Renal cortex interstitium (tissue), 11 donors: ENCODE measurements at regions not wholly inside any gene's neighbourhood (a gene's known extent, or its start where the extent isn't known, plus 50 kb on each side); places are given as distances from the start of the nearest gene placed in this dataset.

ENCODE experiments used
- DNase-seq, 11 donors: peaks; one replicate each; pipeline ENCODE4 v3.0.0-alpha.2; 2013; ENCODE audit warnings: low read depth in 9 of 11, low spot score in 4 of 11; ENCODE audit errors: extremely low read depth in 1 of 11

DNA sequence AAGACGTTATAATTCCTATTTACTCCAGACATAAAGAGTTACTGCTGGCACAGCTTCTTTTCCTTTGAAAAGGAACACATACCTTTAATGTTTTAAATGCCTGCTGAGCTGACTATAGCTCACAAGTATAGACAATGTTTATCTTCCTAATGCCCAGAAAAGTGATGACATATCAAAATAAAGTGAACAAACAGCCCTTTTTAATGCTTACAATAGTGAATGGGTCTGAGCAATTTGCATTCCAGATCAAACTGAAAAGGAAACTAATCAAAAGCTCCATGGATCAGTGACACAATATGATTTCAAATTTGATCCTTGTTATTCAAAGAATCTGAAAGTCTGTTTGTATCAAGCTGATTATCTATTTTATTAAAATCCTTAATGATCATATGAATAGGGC lies 233.6 kb upstream of the SEMA3E start:
- no peak for DNase-seq

DNA sequence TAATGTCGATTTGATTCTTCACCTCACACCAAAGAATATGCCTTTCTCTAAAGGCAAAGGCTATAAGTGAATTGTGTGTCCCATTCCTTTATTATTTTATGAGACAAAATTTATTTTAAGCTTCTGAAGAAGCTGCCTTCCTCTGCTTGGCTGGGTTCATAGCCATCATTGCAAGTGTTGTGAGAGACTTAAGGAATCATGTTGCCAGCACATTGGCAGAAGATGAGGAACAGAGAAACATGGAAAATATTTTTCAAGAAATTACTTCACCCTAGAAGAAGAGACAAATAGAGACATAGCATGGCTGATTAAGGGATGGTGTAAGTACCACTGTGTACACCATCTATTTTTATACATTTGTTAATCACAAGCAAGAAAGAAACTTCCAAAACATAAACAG lies 230.1 kb upstream of the SEMA3E start:
- DNase-seq, result no peak

DNA sequence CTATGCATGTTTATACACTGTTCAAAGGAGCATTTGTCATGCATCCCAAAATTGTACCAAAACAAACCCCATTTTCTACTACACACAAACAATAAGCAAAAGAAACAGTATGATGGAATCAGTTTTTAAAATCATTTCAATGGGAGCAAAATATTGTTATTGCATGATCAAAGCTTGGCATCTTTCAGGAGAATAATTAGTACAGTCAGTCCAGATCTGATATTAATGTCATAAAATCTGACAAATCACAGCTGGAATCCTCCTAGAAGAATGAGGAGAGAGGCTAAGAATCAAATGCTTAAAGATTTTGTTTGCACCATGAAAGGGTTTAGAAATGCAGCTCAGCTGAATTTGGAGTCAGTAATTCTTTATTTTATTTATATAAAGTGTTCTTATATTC lies 229.7 kb upstream of the SEMA3E start:
- peak in 5 of 11 donors; percentile 3 to 39 (median 17) for DNase-seq

DNA sequence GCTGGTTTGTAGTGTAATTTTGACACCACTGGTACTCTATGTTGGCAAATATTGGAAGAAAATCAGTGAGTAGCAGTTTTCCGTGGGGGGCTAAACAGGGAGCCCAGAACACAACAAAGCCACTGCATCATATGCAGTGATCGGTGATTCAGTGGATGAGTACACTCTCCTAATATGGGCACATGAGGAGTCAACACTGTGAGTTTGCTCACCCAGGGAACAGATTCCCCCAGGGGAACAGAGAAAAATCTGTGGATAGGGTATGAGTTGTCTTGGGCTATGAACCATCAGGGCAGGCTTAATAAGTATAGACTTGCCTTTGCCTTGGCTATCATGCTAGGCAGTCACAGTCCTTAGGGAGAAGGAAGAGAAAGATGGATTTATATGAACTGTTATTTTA lies 227.7 kb upstream of the SEMA3E start:
- no peak for DNase-seq

DNA sequence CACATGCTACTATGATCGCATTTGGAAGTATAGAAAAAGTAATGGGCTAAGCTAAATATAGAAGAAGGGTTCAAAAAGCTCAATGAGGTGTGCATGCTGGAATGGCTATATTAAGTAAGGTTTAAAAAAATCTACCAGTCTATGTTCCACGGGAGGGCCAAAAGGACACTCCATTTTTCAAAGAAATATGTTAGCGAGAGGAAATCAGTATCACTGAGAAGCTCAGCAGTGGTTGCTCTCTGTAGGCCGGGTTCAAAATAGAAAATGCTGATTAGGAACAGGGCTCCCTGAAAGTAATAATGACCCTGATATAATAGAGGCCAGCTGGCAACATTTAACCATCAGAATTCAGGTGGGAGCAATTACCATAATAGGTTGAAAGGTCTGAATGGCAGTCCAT lies 224.5 kb upstream of the SEMA3E start:
- DNase-seq, result no peak

DNA sequence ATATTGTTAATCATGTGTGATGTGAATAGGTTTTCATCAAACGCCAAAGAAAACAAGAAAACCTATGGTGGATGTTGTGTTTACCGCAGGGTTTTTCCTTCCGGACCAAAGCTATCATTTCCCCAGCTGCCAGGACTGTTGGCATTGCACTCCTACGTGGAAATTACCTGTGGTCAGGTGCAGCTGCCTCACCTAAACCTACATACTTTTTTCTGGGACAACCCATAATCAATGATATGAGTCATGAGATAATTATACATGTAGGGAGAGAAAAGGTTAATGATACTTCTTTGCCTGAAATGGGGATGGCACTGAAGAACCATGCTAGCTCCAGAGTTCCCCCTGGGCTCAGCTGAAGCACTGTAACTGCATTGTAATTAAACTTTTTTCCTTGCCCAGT lies 223.6 kb upstream of the SEMA3E start:
- no peak for DNase-seq

DNA sequence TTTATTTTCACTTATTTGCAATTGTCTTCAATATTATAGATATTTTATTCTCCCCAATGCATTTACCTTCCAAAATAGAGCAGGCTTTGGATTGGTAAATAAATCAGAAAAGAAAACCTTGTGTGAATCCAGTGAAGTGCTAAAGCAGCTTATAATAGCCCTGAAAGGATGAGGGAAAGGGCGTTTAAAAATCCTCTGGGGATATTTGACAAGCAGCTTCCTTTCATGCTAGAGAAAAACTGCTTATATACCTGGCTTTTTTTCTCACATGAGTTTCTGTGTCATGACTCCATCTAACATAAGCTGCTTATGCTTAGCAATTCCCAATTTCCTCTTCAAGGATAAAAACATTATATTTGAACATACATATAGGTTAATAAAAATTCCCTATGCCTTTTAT lies 221.6 kb upstream of the SEMA3E start:
- DNase-seq, result no peak

DNA sequence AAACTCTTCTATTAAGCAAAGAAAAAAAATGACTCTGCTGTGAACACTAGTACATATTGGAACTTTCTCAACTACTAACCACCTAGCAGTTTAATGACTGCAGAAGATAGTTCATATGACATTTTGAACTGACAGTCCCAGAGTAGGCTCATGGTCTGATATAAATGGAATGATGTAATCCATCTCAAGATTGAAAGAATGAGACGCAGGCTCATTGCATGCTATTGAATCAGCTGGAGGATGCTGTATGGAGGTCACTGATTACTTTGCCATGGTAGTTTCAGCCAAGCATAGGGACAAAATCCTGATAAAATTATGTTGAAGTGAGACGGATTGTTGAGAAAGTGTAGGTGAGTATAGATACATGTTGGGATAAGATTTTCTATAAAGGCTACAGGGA lies 217.6 kb upstream of the SEMA3E start:
- no peak for DNase-seq

DNA sequence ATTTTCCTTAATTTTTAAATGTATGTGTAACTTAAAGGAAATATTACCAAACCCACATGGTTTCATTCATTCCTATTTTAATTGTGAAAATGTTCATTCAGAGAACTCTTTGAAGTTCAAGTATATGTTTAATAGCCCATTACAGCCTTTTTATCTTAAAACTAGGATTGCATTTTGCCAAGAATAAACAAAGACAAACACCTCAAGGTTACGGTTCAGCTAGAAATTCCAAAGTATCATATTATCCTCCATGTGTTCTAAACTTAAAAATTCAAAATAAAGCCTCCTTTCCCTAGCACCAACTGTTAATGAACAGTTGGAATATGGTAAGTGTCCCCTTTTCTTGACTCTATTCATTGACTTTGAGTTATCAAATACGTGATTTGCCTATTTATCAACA lies 215.6 kb upstream of the SEMA3E start:
- DNase-seq, result no peak

DNA sequence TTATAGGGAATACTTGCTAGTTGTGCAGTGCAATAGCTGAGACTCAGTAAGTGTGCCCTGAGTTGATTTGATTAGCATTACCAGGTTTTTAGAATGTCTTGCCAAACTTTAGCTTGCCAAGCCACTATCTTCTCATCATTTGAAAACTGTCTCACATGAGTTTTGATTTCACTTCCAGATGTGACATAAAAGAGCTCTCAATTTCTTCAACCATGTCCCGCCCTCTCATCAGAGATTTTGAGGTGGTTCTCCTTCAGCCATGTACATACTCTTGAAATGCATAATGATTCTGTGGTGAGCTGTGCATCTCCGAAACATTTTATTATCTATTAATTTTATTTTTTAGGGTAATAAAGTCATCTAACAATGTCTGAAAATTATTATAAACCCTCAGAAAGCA lies 215.0 kb upstream of the SEMA3E start:
- no peak for DNase-seq

DNA sequence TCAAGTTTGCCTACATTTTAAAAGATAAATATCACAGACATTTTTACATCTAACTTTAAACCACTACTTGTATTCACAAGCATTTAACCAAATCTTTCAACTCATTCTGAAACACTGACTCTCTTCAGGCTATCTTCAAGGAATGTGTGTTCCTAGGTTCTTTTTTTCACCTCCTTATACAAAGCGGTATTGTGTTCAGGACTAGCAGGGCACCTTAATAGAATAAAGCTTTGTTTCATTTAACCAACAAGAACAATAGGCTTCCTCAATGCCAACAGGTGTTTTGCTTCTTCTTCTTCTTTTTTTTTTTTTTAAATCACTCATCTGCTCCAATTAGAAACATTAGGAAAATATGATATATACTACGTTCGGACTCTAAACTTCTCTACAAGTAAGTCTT lies 212.9 kb upstream of the SEMA3E start:
- no peak for DNase-seq

DNA sequence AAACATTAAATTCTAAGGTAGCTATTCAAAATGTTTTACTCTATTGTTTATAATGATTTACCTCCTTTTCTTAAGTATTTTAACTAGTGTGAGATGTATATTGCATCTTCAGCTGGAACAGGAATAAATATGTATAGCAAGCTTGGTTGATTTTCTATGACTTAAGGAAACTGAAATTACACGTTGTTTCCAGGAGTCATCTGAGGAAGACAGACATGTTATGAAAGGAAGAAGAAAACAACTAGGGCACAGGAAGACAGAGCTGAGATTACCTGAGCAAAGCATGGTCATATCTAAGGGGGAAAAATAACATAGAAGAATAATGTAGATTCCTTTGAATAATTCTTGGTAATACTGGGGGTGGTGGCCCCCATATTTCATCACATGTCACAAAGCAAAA lies 210.9 kb upstream of the SEMA3E start:
- no peak for DNase-seq

DNA sequence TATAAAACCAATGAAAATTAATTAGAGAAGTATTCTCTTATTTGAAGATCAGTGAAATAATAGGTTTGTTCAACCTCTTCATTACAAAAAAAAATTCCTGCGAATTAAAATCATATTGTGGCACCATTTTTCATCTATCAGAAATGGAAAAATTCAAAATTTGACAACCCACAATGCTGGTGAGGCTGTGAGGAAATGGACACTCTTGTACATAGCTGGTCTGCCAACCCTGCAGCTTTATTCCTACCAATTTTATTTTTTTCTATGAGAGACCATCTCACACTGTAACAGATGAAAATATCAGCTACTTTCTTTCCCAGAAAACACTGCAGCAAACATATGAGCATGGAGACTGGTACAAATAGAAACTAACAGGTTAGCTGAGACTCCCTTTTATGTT lies 208.8 kb upstream of the SEMA3E start:
- DNase-seq, result no peak

DNA sequence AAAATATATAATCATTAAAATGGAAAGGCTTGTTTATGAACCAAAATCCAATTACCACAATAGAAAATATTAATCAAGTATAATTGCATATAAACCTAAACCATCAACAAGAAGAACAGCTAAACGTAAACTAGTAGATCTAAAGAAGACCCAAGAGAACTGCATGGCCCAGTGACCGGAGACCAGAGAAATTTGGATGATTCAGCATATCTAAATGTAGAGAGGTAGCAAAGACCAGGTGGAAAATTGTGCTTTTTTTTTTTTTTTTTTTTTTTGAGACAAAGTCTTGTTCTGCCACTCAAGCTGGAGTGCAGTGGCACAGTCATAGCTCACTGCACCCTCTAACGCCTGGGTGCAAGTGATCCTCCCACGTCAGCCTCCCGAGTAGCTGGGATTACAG lies 207.2 kb upstream of the SEMA3E start:
- DNase-seq, result no peak

DNA sequence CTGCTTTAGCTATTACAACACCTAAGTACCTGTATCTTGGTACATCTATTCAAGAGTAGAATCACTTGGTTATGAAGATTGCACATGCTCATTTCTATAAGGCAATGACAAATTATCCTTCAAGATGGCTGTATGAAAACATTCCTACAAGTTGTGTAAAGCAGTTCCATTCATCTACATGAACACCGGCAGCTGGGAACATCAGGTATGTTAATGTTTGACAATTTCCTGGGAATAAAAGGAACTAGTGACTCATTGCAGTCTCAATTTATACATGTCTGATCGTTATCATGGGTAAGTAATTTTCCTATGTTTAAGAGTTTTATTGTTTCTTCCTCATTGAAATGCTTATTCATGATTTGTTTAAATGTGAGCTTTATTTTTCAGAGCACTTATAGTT lies 203.2 kb upstream of the SEMA3E start:
- peak in 1 of 11 donors; percentile 8 for DNase-seq

DNA sequence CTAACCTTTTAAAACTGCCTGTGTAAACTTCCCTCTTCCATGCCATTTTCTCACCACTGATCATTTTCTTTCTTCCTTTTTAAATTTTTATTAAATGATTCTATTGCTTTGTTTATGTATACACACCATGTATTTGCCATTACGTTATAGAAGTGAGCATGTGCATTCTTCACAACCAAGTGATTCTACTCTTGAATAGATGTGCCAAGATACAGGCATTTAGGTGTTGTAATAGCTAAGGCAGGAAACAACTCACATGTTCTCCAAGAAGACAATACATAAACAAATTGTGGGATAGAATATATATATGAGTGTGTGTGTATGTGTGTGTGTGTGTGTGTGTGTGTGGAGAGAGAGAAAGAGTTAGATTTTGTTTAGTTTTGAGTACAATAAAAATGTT lies 202.6 kb upstream of the SEMA3E start:
- DNase-seq, result no peak

DNA sequence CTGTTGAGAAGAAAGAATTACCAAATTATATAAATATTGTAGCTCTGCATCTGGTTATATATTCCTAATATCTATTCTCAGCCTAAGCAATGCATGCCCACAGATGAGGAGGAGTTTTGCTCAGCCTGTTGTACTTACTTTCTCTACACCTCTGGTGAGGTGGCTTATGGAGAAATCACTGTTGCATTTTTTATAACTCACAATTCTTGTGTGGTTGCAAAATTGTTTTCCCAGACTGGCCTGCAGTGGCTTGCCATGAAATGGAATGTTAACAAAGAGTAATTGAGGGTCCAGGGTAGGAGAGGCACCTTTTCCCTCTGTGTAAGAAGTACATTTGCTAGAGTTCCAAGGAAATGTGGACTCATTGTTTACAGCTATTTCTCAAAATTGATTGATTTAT lies 202.0 kb upstream of the SEMA3E start:
- no peak for DNase-seq

DNA sequence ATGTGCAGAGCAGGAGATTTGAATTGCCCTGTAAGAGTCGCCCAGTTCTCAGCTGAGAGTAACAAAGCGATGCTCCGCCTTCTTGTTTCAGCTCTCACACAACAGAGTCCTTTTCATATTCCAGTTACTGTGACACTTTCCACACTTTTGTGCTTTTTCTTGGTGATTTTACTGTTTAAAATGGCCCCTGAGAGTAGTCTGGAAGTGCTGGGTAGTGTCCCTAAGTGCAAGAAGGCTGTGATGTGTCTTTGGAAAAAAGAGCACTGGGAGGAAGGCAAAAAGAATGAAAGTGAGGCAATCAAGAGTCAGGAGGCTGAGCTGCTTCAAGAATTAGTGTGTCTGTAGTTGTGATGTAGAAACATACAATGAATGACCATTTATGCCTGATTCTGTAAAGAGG lies 201.2 kb upstream of the SEMA3E start:
- no peak for DNase-seq

DNA sequence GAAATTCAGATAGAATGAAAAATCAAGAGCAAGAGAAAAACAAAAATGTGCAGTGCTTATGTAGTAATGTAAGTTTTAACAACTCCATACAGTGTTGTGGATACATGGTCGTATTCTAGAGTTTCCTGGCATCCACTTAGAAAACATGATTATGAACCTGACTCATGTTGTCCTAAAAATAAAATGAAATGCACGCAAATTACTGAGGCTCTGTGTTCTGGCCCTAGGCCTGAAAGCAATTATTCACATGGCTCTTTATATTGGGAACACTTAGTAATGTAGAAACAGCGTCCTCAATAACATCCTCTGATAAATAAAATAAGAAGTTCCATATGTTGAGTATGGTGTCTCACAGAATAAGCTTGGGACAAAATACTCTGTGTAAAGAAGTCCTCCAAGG lies 200.2 kb upstream of the SEMA3E start:
- no peak for DNase-seq

DNA sequence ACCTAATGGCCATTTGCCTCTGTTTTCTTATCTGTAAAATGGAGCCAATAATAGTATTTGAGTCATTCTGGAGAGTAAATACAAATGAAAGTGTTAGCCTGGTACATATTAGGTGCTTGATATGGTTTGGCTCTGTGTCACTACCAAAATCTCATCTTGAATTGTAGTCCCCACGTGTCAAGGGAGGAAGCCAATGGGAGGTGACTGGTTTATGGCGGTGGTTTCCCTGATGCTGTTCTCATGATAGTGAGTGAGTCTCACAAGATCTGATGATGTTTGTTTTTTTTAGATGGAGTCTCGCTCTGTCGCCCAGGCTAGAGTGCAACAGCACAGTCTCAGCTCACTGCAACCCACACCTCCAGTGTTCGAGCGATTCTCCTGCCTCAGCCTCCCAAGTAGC lies 194.0 kb upstream of the SEMA3E start:
- no peak for DNase-seq

DNA sequence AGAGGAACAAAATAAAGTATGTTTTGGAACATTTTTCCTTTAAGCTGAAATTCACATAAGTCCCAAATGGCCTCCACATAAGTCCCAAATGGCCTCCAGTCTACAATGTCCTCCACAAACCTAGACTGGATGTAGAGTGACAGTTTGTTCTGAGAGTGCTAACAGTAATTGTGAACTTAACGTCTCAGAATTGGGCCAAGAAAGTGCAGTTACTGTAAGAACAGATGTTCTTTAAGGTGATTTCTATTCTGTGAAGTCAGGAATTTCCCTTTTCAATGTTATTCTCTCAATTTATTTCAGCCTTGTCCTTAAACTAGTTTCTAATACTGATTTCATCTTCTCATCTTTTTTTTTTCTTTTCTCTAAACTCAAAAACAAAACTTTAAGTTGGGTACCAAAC lies 188.7 kb upstream of the SEMA3E start:
- no peak for DNase-seq

DNA sequence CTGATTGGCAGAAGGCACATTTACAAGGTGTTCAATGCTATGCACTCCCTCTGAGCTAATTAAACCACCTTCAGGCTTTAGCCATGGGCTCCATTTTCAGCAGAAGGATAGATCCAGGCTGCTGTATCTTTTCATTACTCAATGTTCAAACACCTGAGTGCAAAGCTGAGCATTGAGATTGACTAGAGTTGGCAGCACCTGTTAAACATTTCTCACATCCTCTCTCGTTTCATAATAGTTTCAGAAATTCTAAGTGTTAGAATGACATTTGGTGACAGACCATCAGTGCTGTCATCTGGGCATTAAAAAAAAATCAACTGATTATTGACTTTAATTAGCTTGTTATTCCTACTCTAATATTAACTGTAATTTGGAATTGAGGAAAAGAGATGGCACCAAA lies 187.1 kb upstream of the SEMA3E start:
- no peak for DNase-seq
